Fibroblast of lung (primary cell): ENCODE measurements at regions not wholly inside any gene's neighbourhood (a gene's known extent, or its start where the extent isn't known, plus 50 kb on each side); places are given as distances from the start of the nearest gene placed in this dataset.

ENCODE experiments used
- DNase-seq, 2 donors: peaks; one replicate each; pipeline versions ENCODE4 v3.0.0 to v3.0.0-alpha.2; 2010; ENCODE audit warnings: low read depth in 2 of 2
- H2AFZ ChIP-seq: 2 replicates; pipeline ENCODE4 v1.5.1; 2012; ENCODE audit warnings: low read length, control low read depth, inconsistent platforms
- H3K27ac ChIP-seq: 2 replicates; pipeline ENCODE4 v1.5.1; 2011; ENCODE audit warnings: low read length, control low read depth; ENCODE audit not compliant: insufficient read depth
- H3K27me3 ChIP-seq: 2 replicates; pipeline ENCODE4 v1.5.1; 2011; ENCODE audit warnings: mild to moderate bottlenecking, low read length; ENCODE audit not compliant: control insufficient read depth, insufficient read depth
- H3K36me3 ChIP-seq: 2 replicates; pipeline ENCODE4 v1.5.1; 2011; ENCODE audit warnings: low read length; ENCODE audit not compliant: control insufficient read depth, insufficient read depth
- H3K4me1 ChIP-seq: 2 replicates; pipeline ENCODE4 v1.5.1; 2011; ENCODE audit warnings: low read length; ENCODE audit not compliant: control insufficient read depth, insufficient read depth; ENCODE audit errors: extremely low read depth
- H3K4me2 ChIP-seq: 2 replicates; pipeline ENCODE4 v1.5.1; 2011; ENCODE audit warnings: low read length, control low read depth; ENCODE audit not compliant: insufficient read depth; ENCODE audit errors: extremely low read depth
- H3K4me3 ChIP-seq, 4 experiments: fragments of 200-600 bp in 1 of 4; sonication (generic) in 1 of 4; replicated peaks in 1 of 4; 2 replicates each; pipeline ENCODE4 v1.5.1; 2011 to 2016; ENCODE audit warnings: low read length in 4 of 4, low read depth in 3 of 4, mild to moderate bottlenecking in 3 of 4, control low read depth in 2 of 4, inconsistent platforms in 1 of 4, mixed read lengths in 1 of 4; ENCODE audit not compliant: insufficient read depth in 1 of 4; ENCODE audit errors: control extremely low read depth in 1 of 4
- H3K79me2 ChIP-seq: 2 replicates; pipeline ENCODE4 v1.5.1; 2012; ENCODE audit warnings: mild to moderate bottlenecking, low read length, inconsistent platforms; ENCODE audit not compliant: control insufficient read depth, insufficient read depth
- H3K9ac ChIP-seq: 2 replicates; pipeline ENCODE4 v1.5.1; 2011; ENCODE audit warnings: mild to moderate bottlenecking, low read length, control low read depth; ENCODE audit not compliant: insufficient read depth
- H3K9me3 ChIP-seq: 2 replicates; pipeline ENCODE4 v1.5.1; 2012; ENCODE audit warnings: low read depth, low read length; ENCODE audit not compliant: control insufficient read depth, insufficient read depth
- H4K20me1 ChIP-seq: 2 replicates; pipeline ENCODE4 v1.5.1; 2011; ENCODE audit warnings: low read length; ENCODE audit not compliant: control insufficient read depth, insufficient read depth; ENCODE audit errors: extremely low read depth
- EZH2 ChIP-seq: IDR thresholded peaks from 2 replicates; pipeline ENCODE4 v1.5.1; 2012; ENCODE audit warnings: low read length, control low read depth, mild to moderate bottlenecking; ENCODE audit errors: missing control alignments
- TF ChIP-seq, protein P1 (sequence below), 2 donors: IDR thresholded peaks in 1 of 2; conservative IDR thresholded peaks in 1 of 2; 1 replicate in 1 of 2; 2 replicates in 1 of 2; pipeline ENCODE4 v1.5.1; 2011 to 2012; ENCODE audit warnings: low read length in 2 of 2, control low read depth in 1 of 2, inconsistent platforms in 1 of 2, low read depth in 1 of 2, mild to moderate bottlenecking in 1 of 2

DNA sequence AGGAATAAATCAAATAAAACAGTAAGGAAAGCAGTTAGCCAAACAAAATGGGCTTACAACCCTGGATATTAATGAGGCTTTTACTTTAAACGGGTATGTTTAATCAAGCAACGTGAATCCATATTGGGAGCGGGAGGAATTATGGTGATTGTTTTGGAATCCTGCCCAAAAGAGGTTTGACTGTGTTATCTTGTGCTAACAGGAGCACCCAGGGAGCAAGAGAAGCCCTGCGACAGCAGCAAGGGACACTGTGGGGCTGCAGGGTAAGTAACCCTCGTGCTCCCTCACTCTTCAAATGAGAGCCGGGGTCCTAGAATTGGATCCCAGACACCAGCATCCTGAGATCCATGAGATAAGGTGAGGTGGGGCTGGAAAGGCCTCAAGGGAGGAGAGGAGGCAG, 72.6 kb upstream of the PGBD5 start:
- TF ChIP-seq, protein P1, sequence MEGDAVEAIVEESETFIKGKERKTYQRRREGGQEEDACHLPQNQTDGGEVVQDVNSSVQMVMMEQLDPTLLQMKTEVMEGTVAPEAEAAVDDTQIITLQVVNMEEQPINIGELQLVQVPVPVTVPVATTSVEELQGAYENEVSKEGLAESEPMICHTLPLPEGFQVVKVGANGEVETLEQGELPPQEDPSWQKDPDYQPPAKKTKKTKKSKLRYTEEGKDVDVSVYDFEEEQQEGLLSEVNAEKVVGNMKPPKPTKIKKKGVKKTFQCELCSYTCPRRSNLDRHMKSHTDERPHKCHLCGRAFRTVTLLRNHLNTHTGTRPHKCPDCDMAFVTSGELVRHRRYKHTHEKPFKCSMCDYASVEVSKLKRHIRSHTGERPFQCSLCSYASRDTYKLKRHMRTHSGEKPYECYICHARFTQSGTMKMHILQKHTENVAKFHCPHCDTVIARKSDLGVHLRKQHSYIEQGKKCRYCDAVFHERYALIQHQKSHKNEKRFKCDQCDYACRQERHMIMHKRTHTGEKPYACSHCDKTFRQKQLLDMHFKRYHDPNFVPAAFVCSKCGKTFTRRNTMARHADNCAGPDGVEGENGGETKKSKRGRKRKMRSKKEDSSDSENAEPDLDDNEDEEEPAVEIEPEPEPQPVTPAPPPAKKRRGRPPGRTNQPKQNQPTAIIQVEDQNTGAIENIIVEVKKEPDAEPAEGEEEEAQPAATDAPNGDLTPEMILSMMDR (conservative IDR thresholded peaks at IDR 0.05 in 1 of 2, IDR thresholded peaks at IDR 0.05 in 1 of 2; ENCODE audit: low read depth in 1 of 2, low read length in 2 of 2), result no peak
- TF ChIP-seq EZH2, result no peak
- no peak overlapping the region for H3K4me3 ChIP-seq
- no peaks in the 10 kb centered on the region for H3K27me3 ChIP-seq
- no peak for DNase-seq
- no peaks in the 10 kb centered on the region for H3K4me1 ChIP-seq
- H3K9ac ChIP-seq, result no peak overlapping the region
- no peak overlapping the region for H3K4me2 ChIP-seq
- no peaks in the 10 kb centered on the region for H4K20me1 ChIP-seq
- H3K79me2 ChIP-seq, result no peaks in the 10 kb centered on the region
- no peaks in the 10 kb centered on the region for H3K36me3 ChIP-seq
- no peak overlapping the region for H3K27ac ChIP-seq
- no peaks in the 10 kb centered on the region for H3K9me3 ChIP-seq
- no peak overlapping the region for H2AFZ ChIP-seq

- TF ChIP-seq EZH2, result no peak
- TF ChIP-seq, protein P1 (conservative IDR thresholded peaks at IDR 0.05 in 1 of 2, IDR thresholded peaks at IDR 0.05 in 1 of 2; ENCODE audit: low read depth in 1 of 2, low read length in 2 of 2), result no peak
- H3K4me3 ChIP-seq, result peak overlapping the region in 2 of 4 experiments; percentile 25 to 28
- DNase-seq, result no peak
Observed at GRCh38 chr1:230496451-230496850, 70.3 kb upstream of the PGBD5 start.

DNA sequence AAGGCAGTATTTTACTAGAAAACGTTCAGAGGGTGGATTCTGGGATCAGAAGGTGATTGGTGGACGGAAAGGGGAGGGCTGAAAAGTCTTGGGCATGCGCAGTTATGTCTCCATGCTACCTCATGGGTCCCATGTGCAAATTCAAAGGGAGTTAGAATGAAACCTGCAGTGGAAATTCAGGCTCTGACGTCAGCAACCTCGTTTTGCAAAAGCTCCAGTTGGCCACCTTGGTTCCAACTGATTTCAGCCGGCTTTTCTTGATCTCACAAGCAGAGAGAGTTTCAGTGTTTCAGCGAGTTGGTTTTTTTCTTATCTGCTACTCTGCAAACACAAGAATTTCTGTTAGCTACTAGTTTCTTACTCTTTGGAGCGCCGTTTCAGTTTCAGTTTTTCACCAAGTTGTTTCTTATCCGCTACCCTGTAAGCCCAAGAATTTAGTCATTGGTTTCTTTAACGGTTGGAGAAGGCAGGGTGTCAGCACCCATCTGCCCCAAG, 69.8 kb upstream of the PGBD5 start:
- Histone ChIP-seq H3K36me3 (no peaks in the 10 kb centered on the region), H3K9ac (no peak overlapping the region), H2AFZ (no peak overlapping the region), H3K4me2 (peak overlapping the region; percentile 35), H3K27ac (no peak overlapping the region), H3K79me2 (no peaks in the 10 kb centered on the region), H3K9me3 (no peaks in the 10 kb centered on the region), H3K4me3 (peak overlapping the region in 2 of 4 experiments; percentile 25 to 28), H4K20me1 (no peaks in the 10 kb centered on the region), H3K27me3 (no peaks in the 10 kb centered on the region), H3K4me1 (no peaks in the 10 kb centered on the region)
- TF ChIP-seq EZH2, result no peak
- TF ChIP-seq, protein P1 (conservative IDR thresholded peaks at IDR 0.05 in 1 of 2, IDR thresholded peaks at IDR 0.05 in 1 of 2; ENCODE audit: low read depth in 1 of 2, low read length in 2 of 2), result no peak
- DNase-seq, result no peak

More at GRCh38 chr1:230496451-230496850, 70.3 kb upstream of the PGBD5 start:
- Histone ChIP-seq H2AFZ (no peak overlapping the region), H4K20me1 (no peaks in the 10 kb centered on the region), H3K4me1 (no peaks in the 10 kb centered on the region), H3K27me3 (no peaks in the 10 kb centered on the region), H3K36me3 (no peaks in the 10 kb centered on the region), H3K27ac (no peak overlapping the region), H3K4me2 (peak overlapping the region; percentile 35), H3K79me2 (no peaks in the 10 kb centered on the region), H3K9ac (no peak overlapping the region), H3K9me3 (no peaks in the 10 kb centered on the region)
